ENCODE measurements at regions not wholly inside any gene's neighbourhood (a gene's known extent, or its start where the extent isn't known, plus 50 kb on each side); places are given as distances from the start of the nearest gene placed in this dataset.

DNA sequence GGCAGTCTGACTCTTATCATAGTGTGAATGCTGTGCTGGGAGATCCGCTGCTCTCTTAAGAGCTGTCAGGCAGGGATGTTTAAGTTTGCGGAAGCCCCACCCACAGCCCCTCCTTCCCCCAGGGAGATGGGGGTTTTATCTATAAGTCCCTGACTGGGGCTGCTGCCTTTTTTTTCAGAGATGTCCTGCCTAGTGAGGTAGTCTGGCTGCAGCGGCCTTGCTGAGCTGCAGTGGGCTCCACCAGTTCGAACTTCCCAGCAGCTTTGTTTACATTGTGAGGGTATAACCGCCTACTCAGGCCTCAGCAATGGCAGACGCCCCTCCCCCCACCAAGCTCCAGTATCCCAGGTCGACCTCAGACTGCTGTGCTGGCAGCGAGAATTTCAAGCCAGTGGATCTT is 75.7 kb upstream of the UST start:
- TF ChIP-seq, protein P1, sequence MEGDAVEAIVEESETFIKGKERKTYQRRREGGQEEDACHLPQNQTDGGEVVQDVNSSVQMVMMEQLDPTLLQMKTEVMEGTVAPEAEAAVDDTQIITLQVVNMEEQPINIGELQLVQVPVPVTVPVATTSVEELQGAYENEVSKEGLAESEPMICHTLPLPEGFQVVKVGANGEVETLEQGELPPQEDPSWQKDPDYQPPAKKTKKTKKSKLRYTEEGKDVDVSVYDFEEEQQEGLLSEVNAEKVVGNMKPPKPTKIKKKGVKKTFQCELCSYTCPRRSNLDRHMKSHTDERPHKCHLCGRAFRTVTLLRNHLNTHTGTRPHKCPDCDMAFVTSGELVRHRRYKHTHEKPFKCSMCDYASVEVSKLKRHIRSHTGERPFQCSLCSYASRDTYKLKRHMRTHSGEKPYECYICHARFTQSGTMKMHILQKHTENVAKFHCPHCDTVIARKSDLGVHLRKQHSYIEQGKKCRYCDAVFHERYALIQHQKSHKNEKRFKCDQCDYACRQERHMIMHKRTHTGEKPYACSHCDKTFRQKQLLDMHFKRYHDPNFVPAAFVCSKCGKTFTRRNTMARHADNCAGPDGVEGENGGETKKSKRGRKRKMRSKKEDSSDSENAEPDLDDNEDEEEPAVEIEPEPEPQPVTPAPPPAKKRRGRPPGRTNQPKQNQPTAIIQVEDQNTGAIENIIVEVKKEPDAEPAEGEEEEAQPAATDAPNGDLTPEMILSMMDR (IDR thresholded peaks at IDR 0.05; ENCODE audit: extremely low read depth in 1 of 2, insufficient read depth in 1 of 2, low read depth in 1 of 2, low read length in 2 of 2): no peak
- TF ChIP-seq GATA2 (IDR thresholded peaks at IDR 0.05; ENCODE audit: insufficient read depth, insufficient read length, low read depth, low read length) (no peak), POLR2A (IDR thresholded peaks at IDR 0.05; ENCODE audit: low read depth, low read length) (no peak), EZH2 (IDR thresholded peaks at IDR 0.05; ENCODE audit: borderline replicate concordance, low read depth, low read length, severe bottlenecking) (no peak), POLR2AphosphoS5 (IDR thresholded peaks at IDR 0.05; ENCODE audit: insufficient read depth, low read depth, low read length) (no peak), FOS (IDR thresholded peaks at IDR 0.05; ENCODE audit: borderline replicate concordance, insufficient read depth, low read length) (no peak)
